Breast epithelium (tissue), 3 donors: ENCODE measurements at regions not wholly inside any gene's neighbourhood (a gene's known extent, or its start where the extent isn't known, plus 50 kb on each side); places are given as distances from the start of the nearest gene placed in this dataset.

Source experiments
- CTCF ChIP-seq, 3 donors: fragments of 450-650 bp; IDR thresholded peaks; one replicate each; pipeline ENCODE4 v1.5.1; 2016 to 2017; ENCODE audit warnings: antibody characterized with exemption in 3 of 3, mild to moderate bottlenecking in 3 of 3, moderate library complexity in 3 of 3
- POLR2AphosphoS5 ChIP-seq, 3 donors: sonication (generic); formaldehyde crosslinking; IDR thresholded peaks; one replicate each; pipeline ENCODE4 v1.6.1; 2017; ENCODE audit warnings: antibody characterized with exemption in 3 of 3

- TF ChIP-seq CTCF (IDR thresholded peaks at IDR 0.05) (no peak), POLR2AphosphoS5 (IDR thresholded peaks at IDR 0.05) (no peak)
Observed at GRCh38 chr20:11832851-11833250, 84.8 kb upstream of the BTBD3 start.
